HepG2 (cell line): ENCODE measurements at regions not wholly inside any gene's neighbourhood (a gene's known extent, or its start where the extent isn't known, plus 50 kb on each side); places are given as distances from the start of the nearest gene placed in this dataset.

Source experiments
- CEBPB ChIP-seq: IDR thresholded peaks from 2 replicates; pipeline ENCODE4 v1.6.1; 2011; ENCODE audit warnings: low read depth, low read length, improper control_type of control experiment, borderline replicate concordance
- EED ChIP-seq: sonication (generic); formaldehyde crosslinking; IDR thresholded peaks from 2 replicates; pipeline ENCODE4 v1.5.0; 2020; ENCODE audit warnings: mild to moderate bottlenecking, missing genetic modification reagents
- ETV5 ChIP-seq: IDR thresholded peaks from 2 replicates; pipeline ENCODE4 v1.6.1; 2018; ENCODE audit warnings: missing biosample characterization, missing genetic modification reagents, inconsistent platforms, borderline replicate concordance
- PHF20 ChIP-seq: sonication (generic); formaldehyde crosslinking; IDR thresholded peaks from 2 replicates; pipeline ENCODE4 v1.5.0; 2020; ENCODE audit warnings: mild to moderate bottlenecking, missing genetic modification reagents
- SIN3B ChIP-seq: fragments of 150-350 bp; IDR thresholded peaks from 2 replicates; pipeline ENCODE4 v1.6.1; 2014; ENCODE audit warnings: low read length
- TARDBP ChIP-seq: sonication (generic); formaldehyde crosslinking; IDR thresholded peaks from 2 replicates; pipeline ENCODE4 v1.8.0; 2022; ENCODE audit warnings: mild to moderate bottlenecking, missing genetic modification reagents
- ZNF12 ChIP-seq: sonication (generic); formaldehyde crosslinking; IDR thresholded peaks from 2 replicates; pipeline ENCODE4 v1.5.0; 2020; ENCODE audit warnings: missing genetic modification reagents
- ZNF282 ChIP-seq: fragments of 450-650 bp; IDR thresholded peaks from 2 replicates; pipeline ENCODE4 v1.6.1; 2018; ENCODE audit not compliant: partially characterized antibody
- ZNF354B ChIP-seq: sonication (generic); formaldehyde crosslinking; IDR thresholded peaks from 2 replicates; pipeline ENCODE4 v1.8.0; 2022; ENCODE audit warnings: mild to moderate bottlenecking, missing genetic modification reagents
- ZNF512 ChIP-seq: sonication (generic); formaldehyde crosslinking; IDR thresholded peaks from 2 replicates; pipeline ENCODE4 v1.4.0; 2020; ENCODE audit warnings: mild to moderate bottlenecking, missing genetic modification reagents
- ZNF564 ChIP-seq: sonication (generic); formaldehyde crosslinking; IDR thresholded peaks from 2 replicates; pipeline ENCODE4 v1.8.1; 2023; ENCODE audit warnings: mild to moderate bottlenecking, missing genetic modification reagents
- ZNF891 ChIP-seq: sonication (generic); formaldehyde crosslinking; IDR thresholded peaks from 2 replicates; pipeline ENCODE4 v1.5.0; 2020; ENCODE audit warnings: mild to moderate bottlenecking, missing genetic modification reagents
- TF ChIP-seq, protein P1 (sequence below): sonication (generic); formaldehyde crosslinking; IDR thresholded peaks from 2 replicates; pipeline ENCODE4 v1.5.0; 2020; ENCODE audit warnings: mild to moderate bottlenecking, missing genetic modification reagents, moderate library complexity
- TF ChIP-seq, protein P2 (sequence below): sonication (generic); formaldehyde crosslinking; IDR thresholded peaks from 2 replicates; pipeline ENCODE4 v1.4.0; 2020; ENCODE audit warnings: missing genetic modification reagents

DNA sequence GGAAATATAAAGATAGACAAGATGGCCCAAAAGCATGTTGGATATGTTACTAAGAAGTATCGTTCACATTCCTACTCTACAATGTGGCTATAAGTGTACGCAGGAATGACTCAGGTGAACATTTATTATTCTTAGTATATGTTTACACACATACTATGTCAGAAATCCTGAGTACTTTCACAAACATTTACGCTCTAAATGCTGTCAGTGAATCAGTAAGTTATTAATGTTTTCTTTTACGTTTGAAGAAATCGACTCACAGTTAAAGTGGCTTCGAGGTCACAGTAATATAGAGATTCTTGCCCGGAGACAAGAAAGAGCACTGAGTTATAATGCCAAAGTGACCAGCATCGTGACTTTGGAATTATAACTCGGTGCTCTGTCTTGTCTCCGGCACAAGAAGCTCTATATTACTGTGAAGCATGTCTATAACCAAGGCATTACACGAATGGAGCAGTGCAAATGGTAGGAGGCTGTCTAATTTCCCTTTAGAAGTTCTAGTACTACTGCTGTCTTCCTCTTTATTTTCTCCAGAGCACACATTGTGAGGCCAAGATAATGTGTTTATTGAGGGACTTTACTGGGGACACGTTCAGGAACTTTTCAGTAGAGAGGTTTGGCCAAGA, 61.8 kb upstream of the P3H2 start:
- TF ChIP-seq ZNF282 (no peak), ZNF12 (no peak), PHF20 (CRISPR knock-in tag) (no peak), ETV5 (no peak), TARDBP (no peak), ZNF354B (CRISPR knock-in tag) (no peak), EED (CRISPR knock-in tag) (no peak), CEBPB (no peak), ZNF512 (no peak), SIN3B (no peak), ZNF891 (CRISPR knock-in tag) (no peak), ZNF564 (CRISPR knock-in tag) (no peak)
- TF ChIP-seq, protein P1, sequence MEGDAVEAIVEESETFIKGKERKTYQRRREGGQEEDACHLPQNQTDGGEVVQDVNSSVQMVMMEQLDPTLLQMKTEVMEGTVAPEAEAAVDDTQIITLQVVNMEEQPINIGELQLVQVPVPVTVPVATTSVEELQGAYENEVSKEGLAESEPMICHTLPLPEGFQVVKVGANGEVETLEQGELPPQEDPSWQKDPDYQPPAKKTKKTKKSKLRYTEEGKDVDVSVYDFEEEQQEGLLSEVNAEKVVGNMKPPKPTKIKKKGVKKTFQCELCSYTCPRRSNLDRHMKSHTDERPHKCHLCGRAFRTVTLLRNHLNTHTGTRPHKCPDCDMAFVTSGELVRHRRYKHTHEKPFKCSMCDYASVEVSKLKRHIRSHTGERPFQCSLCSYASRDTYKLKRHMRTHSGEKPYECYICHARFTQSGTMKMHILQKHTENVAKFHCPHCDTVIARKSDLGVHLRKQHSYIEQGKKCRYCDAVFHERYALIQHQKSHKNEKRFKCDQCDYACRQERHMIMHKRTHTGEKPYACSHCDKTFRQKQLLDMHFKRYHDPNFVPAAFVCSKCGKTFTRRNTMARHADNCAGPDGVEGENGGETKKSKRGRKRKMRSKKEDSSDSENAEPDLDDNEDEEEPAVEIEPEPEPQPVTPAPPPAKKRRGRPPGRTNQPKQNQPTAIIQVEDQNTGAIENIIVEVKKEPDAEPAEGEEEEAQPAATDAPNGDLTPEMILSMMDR: no peak
- TF ChIP-seq, protein P2, sequence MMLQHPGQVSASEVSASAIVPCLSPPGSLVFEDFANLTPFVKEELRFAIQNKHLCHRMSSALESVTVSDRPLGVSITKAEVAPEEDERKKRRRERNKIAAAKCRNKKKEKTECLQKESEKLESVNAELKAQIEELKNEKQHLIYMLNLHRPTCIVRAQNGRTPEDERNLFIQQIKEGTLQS (CRISPR knock-in tag): no peak
